OCI-LY7 (cell line): ENCODE measurements at regions not wholly inside any gene's neighbourhood (a gene's known extent, or its start where the extent isn't known, plus 50 kb on each side); places are given as distances from the start of the nearest gene placed in this dataset.

Source experiments
- BruUV-seq: library from RNA; stranded (reverse); fragments of 400-500 nt; replicated peaks from 2 replicates; lab custom pipeline; 2021; lab: Mats Ljungman, UMichigan
- CTCF ChIA-PET: fragments of 300-600 bp; sonication (Branson Sonifier 250); formaldehyde crosslinking; loops from one replicate; lab custom pipeline; 2022; ENCODE audit warnings: antibody characterized with exemption; ENCODE audit not compliant: unreplicated experiment; lab: Charles Lee
- POLR2A ChIA-PET: fragments of 300-600 bp; sonication (Branson Sonifier 250); formaldehyde crosslinking; loops from one replicate; lab custom pipeline; 2022; ENCODE audit warnings: antibody characterized with exemption; lab: Charles Lee
- DNase-seq: peaks from one replicate; pipeline ENCODE4 v3.0.0-alpha.2; 2015; ENCODE audit warnings: low spot score
- H2AFZ ChIP-seq: fragments of 200-600 bp; sonication (generic), shearing (Covaris generic); 2 replicates; pipeline ENCODE4 v1.6.1; 2014; ENCODE audit warnings: mild to moderate bottlenecking, antibody characterized with exemption, low read length, moderate library complexity
- H3K27ac ChIP-seq: fragments of 200-600 bp; sonication (generic); 2 replicates; pipeline ENCODE4 v1.5.1; 2014; ENCODE audit warnings: mixed run types, low read depth, mild to moderate bottlenecking, moderate library complexity, low read length, inconsistent platforms; ENCODE audit not compliant: poor library complexity, severe bottlenecking
- H3K36me3 ChIP-seq: fragments of 200-600 bp; sonication (generic); 2 replicates; pipeline ENCODE4 v1.6.1; 2014; ENCODE audit warnings: mild to moderate bottlenecking, antibody characterized with exemption, low read length, moderate library complexity, mixed read lengths; ENCODE audit not compliant: insufficient read depth
- H3K4me1 ChIP-seq: fragments of 200-600 bp; sonication (generic); 2 replicates; pipeline ENCODE4 v1.5.1; 2014; ENCODE audit warnings: mild to moderate bottlenecking, low read length; ENCODE audit not compliant: insufficient read depth, poor library complexity, severe bottlenecking
- H3K4me2 ChIP-seq: fragments of 200-600 bp; sonication (generic); 2 replicates; pipeline ENCODE4 v1.6.1; 2014; ENCODE audit warnings: mild to moderate bottlenecking, low read length
- H3K4me3 ChIP-seq: fragments of 200-600 bp; sonication (generic); 2 replicates; pipeline ENCODE4 v1.5.1; 2014; ENCODE audit warnings: mild to moderate bottlenecking, low read depth, low read length; ENCODE audit not compliant: poor library complexity, severe bottlenecking
- H3K79me2 ChIP-seq: fragments of 200-600 bp; sonication (generic); 2 replicates; pipeline ENCODE4 v1.6.1; 2016; ENCODE audit warnings: low read depth, mild to moderate bottlenecking, low read length, moderate library complexity, mixed read lengths; ENCODE audit not compliant: insufficient read depth
- H3K9me2 ChIP-seq: fragments of 200-600 bp; sonication (generic); 2 replicates; pipeline ENCODE4 v1.6.1; 2016; ENCODE audit warnings: mild to moderate bottlenecking, low read length, mixed read lengths; ENCODE audit not compliant: insufficient read depth
- H3K9me3 ChIP-seq: fragments of 200-600 bp; sonication (generic); 2 replicates; pipeline ENCODE4 v1.6.1; 2014; ENCODE audit warnings: mild to moderate bottlenecking, mixed run types, low read length, mixed read lengths
- H4K20me1 ChIP-seq: fragments of 200-600 bp; sonication (generic); 2 replicates; pipeline ENCODE4 v1.6.1; 2014; ENCODE audit warnings: mild to moderate bottlenecking, antibody characterized with exemption, low read length, moderate library complexity, mixed read lengths; ENCODE audit not compliant: insufficient read depth
- EZH2phosphoT487 ChIP-seq: fragments of 200-600 bp; sonication (generic); IDR thresholded peaks from 2 replicates; pipeline ENCODE4 v1.6.1; 2018; ENCODE audit warnings: low read depth, borderline replicate concordance, mild to moderate bottlenecking, mixed run types, antibody characterized with exemption, low read length, moderate library complexity, mixed read lengths
- intact Hi-C: fragments of 100-400 bp; cut with micrococcal nuclease; formaldehyde crosslinking; loops from one replicate; pipeline ENCODE4 v1.10.0; 2022; ENCODE audit not compliant: unreplicated experiment
- TF ChIP-seq, protein P1 (sequence below): fragments of 200-600 bp; sonication (generic); conservative IDR thresholded peaks from 2 replicates; pipeline ENCODE4 v1.5.1; 2014; ENCODE audit warnings: mild to moderate bottlenecking, antibody characterized with exemption, low read length, moderate library complexity, mixed read lengths

DNA sequence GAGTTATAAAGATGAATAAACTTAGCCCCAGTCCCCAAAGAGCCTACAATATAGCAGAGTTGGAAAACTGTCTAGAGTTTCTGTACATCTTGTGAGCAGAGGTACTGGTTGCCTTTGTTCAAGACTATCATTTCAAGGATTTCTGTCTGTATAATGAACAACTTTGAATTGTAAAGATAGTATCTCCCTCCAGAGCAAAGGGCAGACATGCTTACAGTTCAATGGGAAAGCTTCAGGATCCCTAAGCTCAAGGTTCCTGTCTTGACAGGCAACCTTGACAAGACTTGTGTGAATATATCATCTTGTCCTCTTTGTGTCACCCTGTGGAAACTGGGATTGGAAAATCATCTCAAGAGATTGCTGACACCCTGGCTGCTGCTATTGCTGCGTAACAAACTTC, 242.8 kb upstream of the VLDLR start:
- intact Hi-C loops, result no loop called here
- BruUV-seq, result no TSS peak
- no peaks in the 10 kb centered on the region for H3K4me1 ChIP-seq
- no peak for DNase-seq
- no peak overlapping the region for H3K4me2 ChIP-seq
- ChIA-PET POLR2A (interaction anchor here (1.0 kb wide), 1 partner anchor 26 kb away, joined by 3 read pairs; no protein-coding TSS in a partner anchor), CTCF (no interaction called here)
- no peaks in the 10 kb centered on the region for H3K9me2 ChIP-seq
- no peaks in the 10 kb centered on the region for H3K9me3 ChIP-seq
- no peak overlapping the region for H3K27ac ChIP-seq
- H3K79me2 ChIP-seq, result no peaks in the 10 kb centered on the region
- no peak for TF ChIP-seq EZH2phosphoT487
- TF ChIP-seq, protein P1, sequence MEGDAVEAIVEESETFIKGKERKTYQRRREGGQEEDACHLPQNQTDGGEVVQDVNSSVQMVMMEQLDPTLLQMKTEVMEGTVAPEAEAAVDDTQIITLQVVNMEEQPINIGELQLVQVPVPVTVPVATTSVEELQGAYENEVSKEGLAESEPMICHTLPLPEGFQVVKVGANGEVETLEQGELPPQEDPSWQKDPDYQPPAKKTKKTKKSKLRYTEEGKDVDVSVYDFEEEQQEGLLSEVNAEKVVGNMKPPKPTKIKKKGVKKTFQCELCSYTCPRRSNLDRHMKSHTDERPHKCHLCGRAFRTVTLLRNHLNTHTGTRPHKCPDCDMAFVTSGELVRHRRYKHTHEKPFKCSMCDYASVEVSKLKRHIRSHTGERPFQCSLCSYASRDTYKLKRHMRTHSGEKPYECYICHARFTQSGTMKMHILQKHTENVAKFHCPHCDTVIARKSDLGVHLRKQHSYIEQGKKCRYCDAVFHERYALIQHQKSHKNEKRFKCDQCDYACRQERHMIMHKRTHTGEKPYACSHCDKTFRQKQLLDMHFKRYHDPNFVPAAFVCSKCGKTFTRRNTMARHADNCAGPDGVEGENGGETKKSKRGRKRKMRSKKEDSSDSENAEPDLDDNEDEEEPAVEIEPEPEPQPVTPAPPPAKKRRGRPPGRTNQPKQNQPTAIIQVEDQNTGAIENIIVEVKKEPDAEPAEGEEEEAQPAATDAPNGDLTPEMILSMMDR, result no peak
- no peak overlapping the region for H2AFZ ChIP-seq
- H3K36me3 ChIP-seq, result no peaks in the 10 kb centered on the region
- no peaks in the 10 kb centered on the region for H4K20me1 ChIP-seq
- H3K4me3 ChIP-seq, result no peak overlapping the region

GRCh38 chr9:2384741-2385140, 236.8 kb upstream of the VLDLR start:
- Histone ChIP-seq H3K79me2 (no peaks in the 10 kb centered on the region), H2AFZ (no peak overlapping the region), H3K4me3 (no peak overlapping the region), H3K4me2 (no peak overlapping the region), H3K9me2 (no peaks in the 10 kb centered on the region), H3K4me1 (no peaks in the 10 kb centered on the region), H3K36me3 (no peaks in the 10 kb centered on the region), H3K9me3 (no peaks in the 10 kb centered on the region), H3K27ac (no peak overlapping the region), H4K20me1 (no peaks in the 10 kb centered on the region)
- ChIA-PET CTCF (no interaction called here), POLR2A (interaction anchor here (0.6 kb wide), 1 partner anchor 227 kb away, joined by 4 read pairs; no protein-coding TSS in a partner anchor)
- no peak for DNase-seq
- BruUV-seq, result no TSS peak
- intact Hi-C loops, result no loop called here
- TF ChIP-seq, protein P1, result no peak

GRCh38 chr9:2385746-2386145, 235.8 kb upstream of the VLDLR start:
- Histone ChIP-seq H3K4me1 (no peaks in the 10 kb centered on the region), H3K4me2 (no peak overlapping the region)
- DNase-seq, result no peak

More at GRCh38 chr9:2385746-2386145, 235.8 kb upstream of the VLDLR start:
- Histone ChIP-seq H4K20me1 (no peaks in the 10 kb centered on the region), H3K36me3 (no peaks in the 10 kb centered on the region), H2AFZ (no peak overlapping the region), H3K4me3 (no peak overlapping the region), H3K9me3 (no peaks in the 10 kb centered on the region), H3K79me2 (no peaks in the 10 kb centered on the region), H3K27ac (no peak overlapping the region), H3K9me2 (no peaks in the 10 kb centered on the region)
- TF ChIP-seq, protein P1, result no peak
- TF ChIP-seq EZH2phosphoT487, result no peak
- intact Hi-C loops, result no loop called here
- ChIA-PET CTCF (no interaction called here), POLR2A (interaction anchor here (0.5 kb wide), 1 partner anchor 12 kb away, joined by 3 read pairs; no protein-coding TSS in a partner anchor)
- no TSS peak for BruUV-seq
